ENCODE measurements at regions not wholly inside any gene's neighbourhood (a gene's known extent, or its start where the extent isn't known, plus 50 kb on each side); places are given as distances from the start of the nearest gene placed in this dataset.

DNA sequence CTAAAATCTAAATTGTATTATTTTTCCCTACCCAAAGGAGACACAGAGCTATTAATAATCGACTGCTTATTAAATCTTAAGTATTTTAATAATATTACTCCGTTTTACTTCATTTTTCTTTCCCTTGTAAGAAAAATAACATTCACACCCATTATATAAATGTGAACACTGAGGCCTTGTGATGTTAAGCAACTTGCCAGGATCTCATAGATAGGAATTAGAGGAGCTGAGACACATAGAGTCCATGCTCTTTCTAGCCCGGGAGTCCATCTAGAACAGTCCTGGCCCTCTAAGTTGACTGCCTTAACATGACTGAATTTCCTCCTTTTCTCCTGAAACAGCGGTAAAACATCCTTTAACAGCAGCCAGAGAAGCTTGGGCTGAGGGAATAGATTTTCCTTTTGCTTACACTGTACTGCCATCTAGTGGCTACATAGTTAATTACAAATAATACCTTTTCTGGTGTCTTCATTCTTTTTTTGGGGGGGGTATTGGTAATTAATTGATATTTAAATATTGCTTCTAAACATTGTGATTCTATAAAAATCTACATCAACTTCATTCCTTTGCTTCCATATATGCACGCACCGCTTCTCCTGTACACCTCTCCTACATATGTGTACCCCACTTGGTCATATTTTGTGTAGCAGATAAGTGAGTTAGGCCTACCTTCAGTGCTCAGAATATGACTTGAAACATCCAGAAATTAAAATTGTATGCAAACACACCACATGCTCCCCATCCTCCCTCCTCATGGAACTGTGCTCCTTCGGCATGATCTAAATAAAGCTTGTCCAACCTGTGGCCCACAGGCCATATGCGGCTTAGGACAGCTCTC lies 125.8 kb upstream of the HNMT start:
- Histone ChIP-seq H3K9me3 (replicated peaks; ENCODE audit: insufficient read depth, low read length) (no peaks in the 10 kb centered on the region), H3K27me3 (replicated peaks; ENCODE audit: insufficient read depth, low read length) (no peaks in the 10 kb centered on the region), H3K36me3 (replicated peaks; ENCODE audit: insufficient read depth, low read length) (no peaks in the 10 kb centered on the region), H3K9ac (ENCODE audit: low read length) (no peak overlapping the region), H3K4me1 (ENCODE audit: low read length) (no peaks in the 10 kb centered on the region), H3K4me3 (ENCODE audit: low read length) (no peak overlapping the region), H3K79me2 (ENCODE audit: low read length) (no peaks in the 10 kb centered on the region), H4K20me1 (ENCODE audit: insufficient read depth, low read length) (no peaks in the 10 kb centered on the region), H3K27ac (ENCODE audit: low read length) (no peak overlapping the region), H3F3A (ENCODE audit: insufficient read depth, low read length) (no peaks in the 10 kb centered on the region), H3K9me2 (replicated peaks; ENCODE audit: insufficient read depth, low read length) (no peaks in the 10 kb centered on the region), H2AFZ (ENCODE audit: low read length) (no peak overlapping the region), H3K4me2 (ENCODE audit: low read depth, low read length) (no peak overlapping the region)
- peak; percentile 53 for DNase-seq
- TF ChIP-seq EZH2 (optimal IDR thresholded peaks at IDR 0.05; ENCODE audit: low read depth, low read length) = no peak
- TF ChIP-seq, protein P1, sequence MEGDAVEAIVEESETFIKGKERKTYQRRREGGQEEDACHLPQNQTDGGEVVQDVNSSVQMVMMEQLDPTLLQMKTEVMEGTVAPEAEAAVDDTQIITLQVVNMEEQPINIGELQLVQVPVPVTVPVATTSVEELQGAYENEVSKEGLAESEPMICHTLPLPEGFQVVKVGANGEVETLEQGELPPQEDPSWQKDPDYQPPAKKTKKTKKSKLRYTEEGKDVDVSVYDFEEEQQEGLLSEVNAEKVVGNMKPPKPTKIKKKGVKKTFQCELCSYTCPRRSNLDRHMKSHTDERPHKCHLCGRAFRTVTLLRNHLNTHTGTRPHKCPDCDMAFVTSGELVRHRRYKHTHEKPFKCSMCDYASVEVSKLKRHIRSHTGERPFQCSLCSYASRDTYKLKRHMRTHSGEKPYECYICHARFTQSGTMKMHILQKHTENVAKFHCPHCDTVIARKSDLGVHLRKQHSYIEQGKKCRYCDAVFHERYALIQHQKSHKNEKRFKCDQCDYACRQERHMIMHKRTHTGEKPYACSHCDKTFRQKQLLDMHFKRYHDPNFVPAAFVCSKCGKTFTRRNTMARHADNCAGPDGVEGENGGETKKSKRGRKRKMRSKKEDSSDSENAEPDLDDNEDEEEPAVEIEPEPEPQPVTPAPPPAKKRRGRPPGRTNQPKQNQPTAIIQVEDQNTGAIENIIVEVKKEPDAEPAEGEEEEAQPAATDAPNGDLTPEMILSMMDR (IDR thresholded peaks at IDR 0.05; ENCODE audit: low read length) = peak; percentile 61
- TF ChIP-seq EZH2phosphoT487 (IDR thresholded peaks at IDR 0.05; ENCODE audit: low read length) = no peak

DNA sequence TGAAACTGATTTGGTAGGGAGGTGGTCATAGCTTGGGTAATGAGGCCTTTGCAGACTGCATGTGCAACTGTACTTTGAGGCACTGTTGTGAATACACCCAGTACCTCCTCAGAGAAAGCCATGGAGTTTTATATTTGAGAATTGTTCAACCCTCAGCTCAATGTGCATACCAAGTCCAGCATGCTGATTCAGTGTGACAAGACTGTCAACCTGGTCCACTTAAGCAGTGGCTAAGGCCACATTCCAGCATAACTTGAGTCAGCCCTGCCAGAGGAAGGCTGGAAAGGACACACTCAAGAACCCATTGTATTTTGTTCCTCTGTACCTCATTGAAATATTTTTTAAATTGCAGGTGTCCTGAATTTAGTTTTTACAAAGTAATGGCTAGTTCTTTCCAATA lies 121.8 kb upstream of the HNMT start:
- no peak overlapping the region for H3K27ac ChIP-seq (ENCODE audit: low read length)
- H2AFZ ChIP-seq (ENCODE audit: low read length) = no peak overlapping the region
- peak; percentile 2 for DNase-seq
- no peaks in the 10 kb centered on the region for H3K4me1 ChIP-seq (ENCODE audit: low read length)
- H3K79me2 ChIP-seq (ENCODE audit: low read length) = no peaks in the 10 kb centered on the region
- H3F3A ChIP-seq (ENCODE audit: insufficient read depth, low read length) = no peaks in the 10 kb centered on the region
- no peaks in the 10 kb centered on the region for H3K27me3 ChIP-seq (replicated peaks; ENCODE audit: insufficient read depth, low read length)
- no peaks in the 10 kb centered on the region for H3K36me3 ChIP-seq (replicated peaks; ENCODE audit: insufficient read depth, low read length)
- H3K9me2 ChIP-seq (replicated peaks; ENCODE audit: insufficient read depth, low read length) = no peaks in the 10 kb centered on the region
- TF ChIP-seq, protein P1 (IDR thresholded peaks at IDR 0.05; ENCODE audit: low read length) = no peak
- no peak for TF ChIP-seq EZH2 (optimal IDR thresholded peaks at IDR 0.05; ENCODE audit: low read depth, low read length)
- TF ChIP-seq EZH2phosphoT487 (IDR thresholded peaks at IDR 0.05; ENCODE audit: low read length) = no peak
- no peak overlapping the region for H3K9ac ChIP-seq (ENCODE audit: low read length)
- H3K9me3 ChIP-seq (replicated peaks; ENCODE audit: insufficient read depth, low read length) = no peaks in the 10 kb centered on the region
- H3K4me3 ChIP-seq (ENCODE audit: low read length) = no peak overlapping the region
- no peak overlapping the region for H3K4me2 ChIP-seq (ENCODE audit: low read depth, low read length)
- H4K20me1 ChIP-seq (ENCODE audit: insufficient read depth, low read length) = no peaks in the 10 kb centered on the region

DNA sequence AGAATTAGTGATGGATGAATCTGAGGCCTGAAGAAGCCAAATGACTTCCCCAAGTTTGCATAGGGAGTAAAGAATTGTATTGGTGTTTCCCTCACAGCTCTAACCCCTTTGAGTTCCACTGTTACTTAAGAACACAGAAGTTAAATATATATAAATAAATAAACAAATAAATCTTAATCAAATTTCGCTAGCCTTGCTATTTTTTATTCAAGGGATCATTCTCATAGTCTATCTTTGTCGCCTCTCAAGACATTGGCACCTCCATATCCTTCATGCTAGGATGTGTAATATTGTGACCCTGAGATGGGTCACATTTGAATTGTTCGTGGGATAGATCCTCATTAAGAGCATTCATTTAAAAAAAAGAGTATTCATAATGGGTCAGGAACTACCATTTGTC lies 121.3 kb upstream of the HNMT start:
- Histone ChIP-seq H3K4me3 (ENCODE audit: low read length) (no peak overlapping the region), H3K4me1 (ENCODE audit: low read length) (no peaks in the 10 kb centered on the region), H3K27ac (ENCODE audit: low read length) (no peak overlapping the region), H3K36me3 (replicated peaks; ENCODE audit: insufficient read depth, low read length) (no peaks in the 10 kb centered on the region), H3K9me3 (replicated peaks; ENCODE audit: insufficient read depth, low read length) (no peaks in the 10 kb centered on the region), H4K20me1 (ENCODE audit: insufficient read depth, low read length) (no peaks in the 10 kb centered on the region), H3K9me2 (replicated peaks; ENCODE audit: insufficient read depth, low read length) (no peaks in the 10 kb centered on the region), H2AFZ (ENCODE audit: low read length) (no peak overlapping the region), H3K79me2 (ENCODE audit: low read length) (no peaks in the 10 kb centered on the region), H3K4me2 (ENCODE audit: low read depth, low read length) (no peak overlapping the region), H3F3A (ENCODE audit: insufficient read depth, low read length) (no peaks in the 10 kb centered on the region), H3K9ac (ENCODE audit: low read length) (no peak overlapping the region), H3K27me3 (replicated peaks; ENCODE audit: insufficient read depth, low read length) (no peaks in the 10 kb centered on the region)
- TF ChIP-seq, protein P1 (IDR thresholded peaks at IDR 0.05; ENCODE audit: low read length) = no peak
- no peak for TF ChIP-seq EZH2phosphoT487 (IDR thresholded peaks at IDR 0.05; ENCODE audit: low read length)
- TF ChIP-seq EZH2 (optimal IDR thresholded peaks at IDR 0.05; ENCODE audit: low read depth, low read length) = no peak
- DNase-seq = no peak
